Ishikawa (cell line): ENCODE measurements at regions not wholly inside any gene's neighbourhood (a gene's known extent, or its start where the extent isn't known, plus 50 kb on each side); places are given as distances from the start of the nearest gene placed in this dataset.

ENCODE experiments used
- CEBPB ChIP-seq: IDR thresholded peaks from 2 replicates; pipeline ENCODE4 v1.6.1; 2012
- CREB1 ChIP-seq: IDR thresholded peaks from 2 replicates; pipeline ENCODE4 v1.6.1; 2012; ENCODE audit warnings: low read depth
- EGR1 ChIP-seq: IDR thresholded peaks from 2 replicates; pipeline ENCODE4 v1.6.1; 2012
- EP300 ChIP-seq: IDR thresholded peaks from 2 replicates; pipeline ENCODE4 v1.6.1; 2012; ENCODE audit warnings: borderline replicate concordance
- FOXM1 ChIP-seq: IDR thresholded peaks from 2 replicates; pipeline ENCODE4 v1.6.1; 2012; ENCODE audit warnings: low read depth, borderline replicate concordance
- NFIC ChIP-seq: IDR thresholded peaks from 2 replicates; pipeline ENCODE4 v1.6.1; 2012
- RAD21 ChIP-seq: IDR thresholded peaks from 2 replicates; pipeline ENCODE4 v1.6.1; 2012; ENCODE audit warnings: low read depth
- TAF1 ChIP-seq: IDR thresholded peaks from 2 replicates; pipeline ENCODE4 v1.6.1; 2012; ENCODE audit warnings: low read depth, mild to moderate bottlenecking
- TCF12 ChIP-seq: IDR thresholded peaks from 2 replicates; pipeline ENCODE4 v1.6.1; 2012; ENCODE audit warnings: low read depth
- TEAD4 ChIP-seq: IDR thresholded peaks from 2 replicates; pipeline ENCODE4 v1.6.1; 2012
- USF1 ChIP-seq: IDR thresholded peaks from 2 replicates; pipeline ENCODE4 v1.6.1; 2012
- YY1 ChIP-seq: IDR thresholded peaks from 2 replicates; pipeline ENCODE4 v1.6.1; 2012; ENCODE audit warnings: low read depth
- ZBTB7A ChIP-seq: IDR thresholded peaks from 2 replicates; pipeline ENCODE4 v1.6.1; 2012; ENCODE audit warnings: low read depth
- TF ChIP-seq, protein P1 (sequence below): IDR thresholded peaks from 2 replicates; pipeline ENCODE4 v1.6.1; 2012; ENCODE audit warnings: low read depth, mild to moderate bottlenecking
- TF ChIP-seq, protein P2 (sequence below): IDR thresholded peaks from 2 replicates; pipeline ENCODE4 v1.6.1; 2012

- TF ChIP-seq CREB1: no peak
- TF ChIP-seq EP300: no peak
Observed at GRCh38 chr1:181180407-181181031, 92.0 kb downstream of the IER5 start.

- TF ChIP-seq RAD21: no peak
- TF ChIP-seq CEBPB: no peak
- no peak for TF ChIP-seq CREB1
- no peak for TF ChIP-seq FOXM1
- TF ChIP-seq TAF1: no peak
- TF ChIP-seq EP300: no peak
- TF ChIP-seq, protein P1, sequence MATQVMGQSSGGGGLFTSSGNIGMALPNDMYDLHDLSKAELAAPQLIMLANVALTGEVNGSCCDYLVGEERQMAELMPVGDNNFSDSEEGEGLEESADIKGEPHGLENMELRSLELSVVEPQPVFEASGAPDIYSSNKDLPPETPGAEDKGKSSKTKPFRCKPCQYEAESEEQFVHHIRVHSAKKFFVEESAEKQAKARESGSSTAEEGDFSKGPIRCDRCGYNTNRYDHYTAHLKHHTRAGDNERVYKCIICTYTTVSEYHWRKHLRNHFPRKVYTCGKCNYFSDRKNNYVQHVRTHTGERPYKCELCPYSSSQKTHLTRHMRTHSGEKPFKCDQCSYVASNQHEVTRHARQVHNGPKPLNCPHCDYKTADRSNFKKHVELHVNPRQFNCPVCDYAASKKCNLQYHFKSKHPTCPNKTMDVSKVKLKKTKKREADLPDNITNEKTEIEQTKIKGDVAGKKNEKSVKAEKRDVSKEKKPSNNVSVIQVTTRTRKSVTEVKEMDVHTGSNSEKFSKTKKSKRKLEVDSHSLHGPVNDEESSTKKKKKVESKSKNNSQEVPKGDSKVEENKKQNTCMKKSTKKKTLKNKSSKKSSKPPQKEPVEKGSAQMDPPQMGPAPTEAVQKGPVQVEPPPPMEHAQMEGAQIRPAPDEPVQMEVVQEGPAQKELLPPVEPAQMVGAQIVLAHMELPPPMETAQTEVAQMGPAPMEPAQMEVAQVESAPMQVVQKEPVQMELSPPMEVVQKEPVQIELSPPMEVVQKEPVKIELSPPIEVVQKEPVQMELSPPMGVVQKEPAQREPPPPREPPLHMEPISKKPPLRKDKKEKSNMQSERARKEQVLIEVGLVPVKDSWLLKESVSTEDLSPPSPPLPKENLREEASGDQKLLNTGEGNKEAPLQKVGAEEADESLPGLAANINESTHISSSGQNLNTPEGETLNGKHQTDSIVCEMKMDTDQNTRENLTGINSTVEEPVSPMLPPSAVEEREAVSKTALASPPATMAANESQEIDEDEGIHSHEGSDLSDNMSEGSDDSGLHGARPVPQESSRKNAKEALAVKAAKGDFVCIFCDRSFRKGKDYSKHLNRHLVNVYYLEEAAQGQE: no peak
- TF ChIP-seq NFIC: peak; percentile 21; the same call in 1 of the 2 replicates
Observed at GRCh38 chr1:181181792-181182585, 93.5 kb downstream of the IER5 start.

- TF ChIP-seq, protein P1: no peak
- no peak for TF ChIP-seq TAF1
- no peak for TF ChIP-seq CEBPB
Observed at GRCh38 chr1:181184621-181185020, 96.1 kb downstream of the IER5 start.

DNA sequence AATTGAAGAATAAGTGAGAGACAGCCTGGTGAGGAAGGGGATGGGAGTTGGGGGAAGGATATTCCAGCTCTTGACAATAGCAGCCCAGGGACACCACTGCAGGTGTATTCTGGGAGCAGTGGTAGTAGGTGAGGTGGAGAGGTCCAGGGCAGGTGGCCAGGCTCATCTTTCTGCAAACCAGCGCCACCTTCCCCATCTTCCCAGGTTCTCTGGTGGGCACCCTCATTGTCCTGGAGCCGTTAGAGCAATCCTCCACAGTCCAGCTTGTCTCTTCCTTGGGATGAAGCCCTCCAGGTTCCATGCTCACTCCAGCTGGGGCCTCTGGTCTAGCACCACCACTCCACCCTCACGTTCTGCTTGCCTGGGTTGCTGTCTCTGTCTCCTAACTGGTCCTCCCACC is 97.0 kb downstream of the IER5 start:
- TF ChIP-seq YY1 (no peak), FOXM1 (no peak), EP300 (no peak), NFIC (no peak), CREB1 (no peak), TEAD4 (no peak), RAD21 (no peak), ZBTB7A (no peak), CEBPB (no peak), EGR1 (no peak), TAF1 (no peak), TCF12 (no peak), USF1 (no peak)
- TF ChIP-seq, protein P1: no peak
- TF ChIP-seq, protein P2, sequence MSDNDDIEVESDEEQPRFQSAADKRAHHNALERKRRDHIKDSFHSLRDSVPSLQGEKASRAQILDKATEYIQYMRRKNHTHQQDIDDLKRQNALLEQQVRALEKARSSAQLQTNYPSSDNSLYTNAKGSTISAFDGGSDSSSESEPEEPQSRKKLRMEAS: no peak

GRCh38 chr1:181187337-181188126 is 99.0 kb downstream of the IER5 start:
- TF ChIP-seq CEBPB: no peak
- TF ChIP-seq, protein P1: no peak
- TF ChIP-seq TCF12: no peak
- no peak for TF ChIP-seq YY1
- TF ChIP-seq FOXM1: no peak
- TF ChIP-seq EP300: no peak
- no peak for TF ChIP-seq USF1
- TF ChIP-seq TAF1: no peak
- TF ChIP-seq ZBTB7A: no peak
- no peak for TF ChIP-seq TEAD4
- TF ChIP-seq, protein P2: no peak
- no peak for TF ChIP-seq NFIC
- TF ChIP-seq RAD21: no peak
- no peak for TF ChIP-seq EGR1
- no peak for TF ChIP-seq CREB1
